GM12873 (cell line): ENCODE measurements at regions not wholly inside any gene's neighbourhood (a gene's known extent, or its start where the extent isn't known, plus 50 kb on each side); places are given as distances from the start of the nearest gene placed in this dataset.

Source experiments
- TF ChIP-seq, protein P1 (sequence below): IDR thresholded peaks from 2 replicates; pipeline ENCODE4 v1.5.1; 2012; ENCODE audit warnings: low read depth, mild to moderate bottlenecking, moderate library complexity, low read length, control low read depth; ENCODE audit not compliant: insufficient read depth; ENCODE audit errors: missing control alignments

DNA sequence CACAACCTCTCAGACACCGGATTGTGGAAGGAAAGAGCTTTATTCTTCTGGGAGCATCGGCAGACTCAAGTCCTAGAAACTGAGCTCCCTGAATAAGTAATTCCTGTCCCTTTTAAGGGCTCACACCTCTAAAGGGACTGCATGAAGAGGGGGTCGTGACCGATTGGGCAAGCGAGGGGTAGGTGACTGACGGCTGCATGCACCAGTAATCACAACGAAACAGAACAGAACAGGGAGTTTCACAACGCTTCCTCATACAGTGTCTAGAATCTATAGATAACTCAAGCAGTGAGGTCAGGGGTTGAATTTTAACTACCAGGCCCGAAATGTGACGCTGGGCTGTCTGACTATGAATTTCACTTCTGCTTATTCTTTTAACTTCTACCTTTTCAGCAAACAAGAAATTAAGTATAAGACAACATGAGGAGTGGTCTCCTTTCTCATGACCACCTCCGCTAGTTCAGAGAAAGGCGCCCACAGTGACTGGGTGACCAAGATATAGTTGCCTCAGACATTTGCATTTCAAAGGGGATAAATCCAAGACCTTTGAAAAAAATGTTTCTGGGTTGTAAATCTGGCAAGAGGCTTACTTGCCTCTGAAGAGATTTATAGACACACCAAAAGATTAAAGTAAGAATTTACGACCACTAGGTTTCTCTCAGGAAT, 88.4 kb upstream of the ATF7IP2 start:
- TF ChIP-seq, protein P1, sequence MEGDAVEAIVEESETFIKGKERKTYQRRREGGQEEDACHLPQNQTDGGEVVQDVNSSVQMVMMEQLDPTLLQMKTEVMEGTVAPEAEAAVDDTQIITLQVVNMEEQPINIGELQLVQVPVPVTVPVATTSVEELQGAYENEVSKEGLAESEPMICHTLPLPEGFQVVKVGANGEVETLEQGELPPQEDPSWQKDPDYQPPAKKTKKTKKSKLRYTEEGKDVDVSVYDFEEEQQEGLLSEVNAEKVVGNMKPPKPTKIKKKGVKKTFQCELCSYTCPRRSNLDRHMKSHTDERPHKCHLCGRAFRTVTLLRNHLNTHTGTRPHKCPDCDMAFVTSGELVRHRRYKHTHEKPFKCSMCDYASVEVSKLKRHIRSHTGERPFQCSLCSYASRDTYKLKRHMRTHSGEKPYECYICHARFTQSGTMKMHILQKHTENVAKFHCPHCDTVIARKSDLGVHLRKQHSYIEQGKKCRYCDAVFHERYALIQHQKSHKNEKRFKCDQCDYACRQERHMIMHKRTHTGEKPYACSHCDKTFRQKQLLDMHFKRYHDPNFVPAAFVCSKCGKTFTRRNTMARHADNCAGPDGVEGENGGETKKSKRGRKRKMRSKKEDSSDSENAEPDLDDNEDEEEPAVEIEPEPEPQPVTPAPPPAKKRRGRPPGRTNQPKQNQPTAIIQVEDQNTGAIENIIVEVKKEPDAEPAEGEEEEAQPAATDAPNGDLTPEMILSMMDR = no peak

DNA sequence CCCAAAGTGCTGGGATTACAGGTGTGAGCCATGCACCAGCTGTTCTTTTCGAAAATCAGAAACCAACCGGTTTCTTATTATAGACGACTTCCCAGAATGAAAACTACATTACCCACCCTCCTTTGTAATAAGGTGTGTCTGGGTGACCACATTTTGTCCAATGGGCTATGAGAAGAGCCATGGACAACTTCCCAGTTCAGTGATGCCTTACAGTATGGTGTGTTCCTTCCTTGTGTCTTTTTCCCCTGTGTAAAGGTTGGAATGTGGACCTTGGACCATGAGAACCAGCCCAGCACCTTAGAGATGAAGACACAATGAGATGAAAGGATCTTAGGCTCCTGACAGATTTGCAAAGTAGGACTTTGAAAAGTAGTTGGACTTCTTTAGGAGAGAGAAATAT, 85.0 kb upstream of the ATF7IP2 start:
- TF ChIP-seq, protein P1 = no peak

DNA sequence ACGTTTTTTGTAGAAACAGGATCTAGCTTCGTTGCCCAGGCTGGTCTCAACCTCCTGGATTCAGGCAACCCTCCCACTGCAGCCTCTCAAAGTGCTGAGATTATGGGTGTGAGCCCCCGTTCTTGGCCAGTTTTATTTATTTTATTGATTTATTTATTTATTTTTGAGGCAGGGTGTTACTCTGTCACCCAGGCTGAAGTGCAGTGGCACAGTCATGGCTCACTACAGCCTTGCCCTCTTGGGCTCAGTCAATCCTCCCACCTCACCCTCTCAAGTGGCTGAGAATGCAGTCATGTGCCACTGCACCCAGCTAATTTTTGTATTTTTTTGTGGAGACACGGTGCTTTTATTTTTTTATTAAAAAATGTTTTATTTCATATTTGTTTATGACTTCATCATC, 79.9 kb upstream of the ATF7IP2 start:
- TF ChIP-seq, protein P1 = no peak

DNA sequence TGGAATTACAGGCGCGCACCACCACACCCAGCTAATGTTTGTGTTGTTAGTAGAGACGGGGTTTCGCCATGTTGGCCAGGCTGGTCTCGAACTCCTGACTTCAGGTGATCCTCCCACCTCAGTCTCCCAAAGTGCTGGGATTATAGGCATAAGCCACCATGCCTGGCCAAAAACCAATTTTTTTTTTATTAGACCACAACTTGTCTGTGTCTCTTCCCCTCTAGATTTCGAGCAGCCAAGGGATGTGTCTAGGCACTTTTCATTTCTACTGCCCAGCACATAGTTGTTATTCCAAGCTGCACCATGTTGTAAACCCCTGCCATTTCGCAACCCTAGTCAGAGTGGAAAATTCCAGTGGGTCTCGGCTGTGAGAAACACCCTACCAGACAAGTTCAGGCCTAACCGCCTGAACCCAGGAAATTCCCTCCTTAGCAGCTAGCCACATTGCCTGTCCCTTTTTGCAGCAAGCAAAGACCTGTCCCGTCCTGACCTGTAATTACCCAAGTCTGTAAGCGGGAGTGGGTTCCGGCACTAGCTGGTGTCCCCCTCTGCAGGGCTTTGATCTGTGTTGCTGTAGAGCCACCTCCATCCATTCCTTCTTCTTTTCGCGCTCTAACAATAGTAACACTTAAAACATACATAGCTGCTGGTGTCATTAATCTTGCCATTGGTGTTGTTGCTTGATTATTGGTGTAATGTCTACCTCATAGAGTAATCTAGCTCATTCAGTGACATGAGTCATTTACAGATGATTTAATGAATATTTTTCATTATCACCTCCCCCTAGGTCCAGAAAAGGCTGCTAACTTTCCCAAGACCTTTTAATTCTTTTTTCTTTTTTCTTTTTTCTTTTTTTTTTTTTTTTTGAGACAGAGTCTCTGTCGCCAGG, 77.3 kb upstream of the ATF7IP2 start:
- TF ChIP-seq, protein P1 = no peak

DNA sequence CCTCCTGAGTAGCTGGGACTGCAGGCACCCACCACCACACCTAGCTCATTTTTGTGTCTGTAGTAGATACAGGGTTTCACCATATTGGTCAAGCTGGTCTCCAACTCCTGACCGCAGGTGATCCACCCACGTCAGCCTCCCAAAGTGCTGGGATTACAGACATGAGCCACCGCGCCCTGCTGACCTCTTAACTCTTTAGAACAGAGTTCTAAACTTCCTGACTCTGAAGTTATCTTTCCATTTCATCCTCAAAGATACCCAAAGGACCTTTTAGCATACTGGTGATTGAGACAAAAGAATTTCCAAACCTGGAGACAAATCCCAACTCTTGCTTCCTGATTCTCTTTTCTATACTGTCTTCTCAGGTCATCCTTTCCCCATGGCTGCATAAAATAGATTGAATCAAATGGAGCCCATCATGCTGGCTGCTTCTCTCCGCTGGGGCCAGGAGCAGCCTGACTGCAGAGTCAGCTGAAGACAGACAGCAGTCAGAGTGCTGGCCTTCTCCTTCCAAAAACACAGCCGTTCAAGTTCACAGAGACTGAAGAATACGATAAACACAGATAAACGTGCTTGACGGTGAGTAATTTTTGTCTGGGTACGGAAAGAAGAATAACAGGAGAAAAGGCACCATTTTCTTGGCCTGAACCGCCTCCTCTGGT, 76.5 kb upstream of the ATF7IP2 start:
- TF ChIP-seq, protein P1 = no peak

DNA sequence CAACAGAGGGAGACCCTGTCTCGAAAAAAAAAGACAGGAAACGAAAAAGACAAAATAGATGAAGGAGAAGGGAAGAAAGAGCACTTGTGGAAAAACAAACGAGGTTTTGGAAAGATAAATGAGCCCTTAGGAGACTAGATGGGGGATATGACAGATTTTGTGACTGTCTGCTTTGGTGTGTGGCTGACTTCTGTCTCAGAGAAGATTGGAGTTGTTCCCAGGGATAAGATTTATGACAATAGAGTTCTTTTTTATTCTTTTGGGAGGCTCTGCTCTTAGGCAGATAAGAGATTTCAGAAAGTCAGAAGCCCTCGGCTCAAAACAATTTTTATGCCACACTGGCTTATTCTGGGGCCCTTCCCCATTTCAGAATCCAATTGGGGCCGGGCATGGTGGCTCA, 73.9 kb upstream of the ATF7IP2 start:
- TF ChIP-seq, protein P1 = no peak

DNA sequence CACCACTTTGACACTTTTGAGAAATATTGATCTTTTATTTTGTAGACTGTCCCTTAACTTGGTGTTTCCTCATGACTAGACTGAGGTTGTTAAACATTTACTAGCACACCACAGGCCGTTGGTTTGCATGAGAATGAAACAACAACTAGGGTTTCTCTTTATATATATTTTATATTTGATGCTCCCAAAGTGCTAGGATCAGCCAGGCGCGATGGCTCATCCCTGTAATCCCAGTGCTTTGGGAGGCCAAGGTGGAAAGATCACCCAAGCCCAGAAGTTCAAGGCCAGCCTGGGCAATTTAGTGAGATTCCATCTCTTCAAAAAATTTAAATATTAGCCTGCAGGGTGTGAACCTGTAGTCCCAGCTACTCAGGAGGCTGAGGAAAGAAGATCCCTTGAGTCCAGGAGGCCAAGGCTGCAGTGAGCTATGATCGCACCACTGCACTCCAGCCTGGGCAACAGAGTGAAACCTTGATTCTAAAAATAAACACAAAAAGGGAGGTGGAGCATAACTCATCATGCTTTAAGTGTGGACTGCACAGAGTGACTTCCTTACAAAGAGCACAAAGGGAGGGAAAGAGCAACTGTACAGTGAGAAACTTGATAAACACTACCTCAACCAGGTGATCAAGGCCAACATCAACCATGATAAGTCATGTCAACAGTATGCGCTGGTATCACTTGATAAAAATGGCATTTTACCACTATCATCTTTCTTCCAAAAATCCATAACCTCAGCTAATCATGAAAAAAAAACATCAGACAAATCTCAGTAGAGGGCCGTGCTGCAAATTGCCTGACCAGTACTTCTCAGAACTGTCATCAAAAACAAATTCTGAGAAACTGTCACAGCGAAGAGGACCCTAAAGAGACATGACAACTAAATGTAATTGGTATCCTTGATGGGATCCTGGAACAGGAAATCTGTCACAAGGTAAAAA, 72.8 kb upstream of the ATF7IP2 start:
- TF ChIP-seq, protein P1 = no peak
